Activated naive CD4-positive, alpha-beta T cell treated with anti-CD3 and anti-CD28 coated beads, Interleukin-2, amount 50 U/mL, for 24 hours (primary cell): ENCODE measurements at regions not wholly inside any gene's neighbourhood (a gene's known extent, or its start where the extent isn't known, plus 50 kb on each side); places are given as distances from the start of the nearest gene placed in this dataset.

Experiments used
- H3K27ac Mint-ChIP-seq: one replicate; pipeline ENCODE4 v1.8.0; 2021; ENCODE audit warnings: mild to moderate bottlenecking, mixed read lengths
- H3K27me3 Mint-ChIP-seq: one replicate; pipeline ENCODE4 v1.8.0; 2021; ENCODE audit warnings: mixed read lengths
- H3K36me3 Mint-ChIP-seq: one replicate; pipeline ENCODE4 v1.8.0; 2021; ENCODE audit warnings: mixed read lengths
- H3K4me1 Mint-ChIP-seq: one replicate; pipeline ENCODE4 v1.8.0; 2021; ENCODE audit warnings: mixed read lengths
- H3K4me3 Mint-ChIP-seq: one replicate; pipeline ENCODE4 v1.8.0; 2021; ENCODE audit warnings: mild to moderate bottlenecking, mixed read lengths
- H3K9me3 Mint-ChIP-seq: one replicate; pipeline ENCODE4 v1.8.0; 2021; ENCODE audit warnings: mixed read lengths

GRCh38 chr10:63780101-63780500 lies 258.9 kb downstream of the REEP3 start:
- Mint-ChIP-seq H3K36me3 (no peaks in the 10 kb centered on the region), H3K9me3 (no peaks in the 10 kb centered on the region)

GRCh38 chr10:63781226-63781625 lies 260.0 kb downstream of the REEP3 start:
- peaks cover 18% of the 10 kb centered on the region for H3K27me3 Mint-ChIP-seq

More at GRCh38 chr10:63780101-63780500, 258.9 kb downstream of the REEP3 start:
- no peak overlapping the region for H3K27ac Mint-ChIP-seq
- H3K4me1 Mint-ChIP-seq = no peaks in the 10 kb centered on the region
- H3K27me3 Mint-ChIP-seq = peaks cover 19% of the 10 kb centered on the region
- no peak overlapping the region for H3K4me3 Mint-ChIP-seq

GRCh38 chr10:63783882-63784281 lies 262.7 kb downstream of the REEP3 start:
- H3K9me3 Mint-ChIP-seq = no peaks in the 10 kb centered on the region
- no peaks in the 10 kb centered on the region for H3K4me1 Mint-ChIP-seq
- H3K27ac Mint-ChIP-seq = no peak overlapping the region
- H3K4me3 Mint-ChIP-seq = no peak overlapping the region
- H3K27me3 Mint-ChIP-seq = peaks cover 13% of the 10 kb centered on the region
- H3K36me3 Mint-ChIP-seq = peaks cover 1% of the 10 kb centered on the region

More at GRCh38 chr10:63781226-63781625, 260.0 kb downstream of the REEP3 start:
- no peaks in the 10 kb centered on the region for H3K4me1 Mint-ChIP-seq
- H3K27ac Mint-ChIP-seq = no peak overlapping the region
- no peak overlapping the region for H3K4me3 Mint-ChIP-seq
- no peaks in the 10 kb centered on the region for H3K36me3 Mint-ChIP-seq
- H3K9me3 Mint-ChIP-seq = no peaks in the 10 kb centered on the region

GRCh38 chr10:63788152-63788821 lies 267.1 kb downstream of the REEP3 start:
- Mint-ChIP-seq H3K4me3 (no peak overlapping the region), H3K27me3 (peaks cover 3% of the 10 kb centered on the region), H3K9me3 (peaks cover 21% of the 10 kb centered on the region), H3K4me1 (no peaks in the 10 kb centered on the region), H3K36me3 (peaks cover 3% of the 10 kb centered on the region), H3K27ac (no peak overlapping the region)

GRCh38 chr10:63795094-63795860 lies 274.1 kb downstream of the REEP3 start:
- Mint-ChIP-seq H3K27ac (no peak overlapping the region), H3K36me3 (peaks cover 2% of the 10 kb centered on the region), H3K4me1 (peaks cover 10% of the 10 kb centered on the region), H3K4me3 (no peak overlapping the region), H3K27me3 (no peaks in the 10 kb centered on the region), H3K9me3 (peaks cover 20% of the 10 kb centered on the region)

- no peak overlapping the region for H3K27ac Mint-ChIP-seq
- H3K4me3 Mint-ChIP-seq = peak overlapping the region; percentile 16
- no peaks in the 10 kb centered on the region for H3K36me3 Mint-ChIP-seq
- no peaks in the 10 kb centered on the region for H3K9me3 Mint-ChIP-seq
- H3K4me1 Mint-ChIP-seq = peaks cover 10% of the 10 kb centered on the region
- no peaks in the 10 kb centered on the region for H3K27me3 Mint-ChIP-seq
These were observed 277.6 kb downstream of the REEP3 start for GRCh38 chr10:63798599-63799498.

GRCh38 chr10:63799521-63800300 lies 278.5 kb downstream of the REEP3 start:
- Mint-ChIP-seq H3K27me3 (no peaks in the 10 kb centered on the region), H3K4me1 (peaks cover 10% of the 10 kb centered on the region), H3K4me3 (peak overlapping the region; percentile 16), H3K36me3 (no peaks in the 10 kb centered on the region), H3K9me3 (no peaks in the 10 kb centered on the region), H3K27ac (no peak overlapping the region)

- Mint-ChIP-seq H3K9me3 (no peaks in the 10 kb centered on the region), H3K4me1 (peaks cover 10% of the 10 kb centered on the region), H3K27ac (no peak overlapping the region), H3K4me3 (no peak overlapping the region), H3K36me3 (no peaks in the 10 kb centered on the region), H3K27me3 (no peaks in the 10 kb centered on the region)
These were observed 280.0 kb downstream of the REEP3 start for GRCh38 chr10:63801166-63801565.

- no peak overlapping the region for H3K27ac Mint-ChIP-seq
These were observed 285.1 kb downstream of the REEP3 start for GRCh38 chr10:63806330-63806729.

GRCh38 chr10:63812501-63812900 lies 291.3 kb downstream of the REEP3 start:
- no peaks in the 10 kb centered on the region for H3K4me1 Mint-ChIP-seq
- H3K27me3 Mint-ChIP-seq = peaks cover 10% of the 10 kb centered on the region
- peaks cover 3% of the 10 kb centered on the region for H3K9me3 Mint-ChIP-seq
- peaks cover 3% of the 10 kb centered on the region for H3K36me3 Mint-ChIP-seq
- no peak overlapping the region for H3K4me3 Mint-ChIP-seq
- no peak overlapping the region for H3K27ac Mint-ChIP-seq

More at GRCh38 chr10:63806330-63806729, 285.1 kb downstream of the REEP3 start:
- no peak overlapping the region for H3K4me3 Mint-ChIP-seq
- no peaks in the 10 kb centered on the region for H3K36me3 Mint-ChIP-seq
- no peaks in the 10 kb centered on the region for H3K4me1 Mint-ChIP-seq
- H3K27me3 Mint-ChIP-seq = peaks cover 5% of the 10 kb centered on the region
- H3K9me3 Mint-ChIP-seq = peaks cover 4% of the 10 kb centered on the region

GRCh38 chr10:63819753-63820329 lies 298.6 kb downstream of the REEP3 start:
- Mint-ChIP-seq H3K9me3 (peaks cover 3% of the 10 kb centered on the region), H3K4me1 (no peaks in the 10 kb centered on the region), H3K4me3 (no peak overlapping the region), H3K27ac (no peak overlapping the region), H3K36me3 (no peaks in the 10 kb centered on the region), H3K27me3 (peaks cover 21% of the 10 kb centered on the region)

- H3K27ac Mint-ChIP-seq = no peak overlapping the region
- no peaks in the 10 kb centered on the region for H3K36me3 Mint-ChIP-seq
- peaks cover 18% of the 10 kb centered on the region for H3K27me3 Mint-ChIP-seq
- H3K9me3 Mint-ChIP-seq = no peaks in the 10 kb centered on the region
- no peak overlapping the region for H3K4me3 Mint-ChIP-seq
- H3K4me1 Mint-ChIP-seq = no peaks in the 10 kb centered on the region
These were observed 301.3 kb downstream of the REEP3 start for GRCh38 chr10:63822496-63822895.

- Mint-ChIP-seq H3K4me3 (no peak overlapping the region), H3K4me1 (no peaks in the 10 kb centered on the region)
These were observed 303.9 kb downstream of the REEP3 start for GRCh38 chr10:63825111-63825510.

GRCh38 chr10:63825766-63826165 lies 304.6 kb downstream of the REEP3 start:
- no peaks in the 10 kb centered on the region for H3K36me3 Mint-ChIP-seq
- H3K9me3 Mint-ChIP-seq = no peaks in the 10 kb centered on the region
- H3K27me3 Mint-ChIP-seq = peaks cover 13% of the 10 kb centered on the region
- H3K4me1 Mint-ChIP-seq = no peaks in the 10 kb centered on the region
- H3K27ac Mint-ChIP-seq = no peak overlapping the region
- no peak overlapping the region for H3K4me3 Mint-ChIP-seq

More at GRCh38 chr10:63825111-63825510, 303.9 kb downstream of the REEP3 start:
- peaks cover 13% of the 10 kb centered on the region for H3K27me3 Mint-ChIP-seq
- no peaks in the 10 kb centered on the region for H3K36me3 Mint-ChIP-seq
- H3K27ac Mint-ChIP-seq = peak overlapping the region; percentile 8
- no peaks in the 10 kb centered on the region for H3K9me3 Mint-ChIP-seq
